Cardiac muscle cell (in vitro differentiated cells and primary cell): ENCODE measurements at regions not wholly inside any gene's neighbourhood (a gene's known extent, or its start where the extent isn't known, plus 50 kb on each side); places are given as distances from the start of the nearest gene placed in this dataset.
A peak's percentile ranks its signal among the peaks of the same experiment; 100 is the strongest.
"Not testable (repeated sequence)": the region's sequence is repeated elsewhere in the genome, so short reads cannot be mapped to it uniquely, and the experiment has no call there.

Source experiments
- DNase-seq, 2 donors: peaks; one replicate each; pipeline versions ENCODE4 v3.0.0 to v3.0.0-alpha.2; 2010 to 2017; ENCODE audit warnings: low read depth in 1 of 2, low spot score in 1 of 2
- H3K27ac ChIP-seq: fragments of 200-600 bp; sonication (generic); 2 replicates; pipeline ENCODE4 v1.5.1; 2016
- H3K27me3 ChIP-seq: fragments of 200-600 bp; sonication (generic); 2 replicates; pipeline ENCODE4 v1.6.0; 2016; ENCODE audit warnings: control low read depth
- H3K36me3 ChIP-seq: fragments of 200-600 bp; sonication (generic); 2 replicates; pipeline ENCODE4 v1.5.1; 2016; ENCODE audit warnings: control low read depth
- H3K4me1 ChIP-seq: fragments of 200-600 bp; sonication (generic); 2 replicates; pipeline ENCODE4 v1.8.1; 2017; ENCODE audit warnings: low read depth, mild to moderate bottlenecking, mixed run types
- H3K4me3 ChIP-seq: fragments of 200-600 bp; sonication (generic); 2 replicates; pipeline ENCODE4 v1.5.1; 2016; ENCODE audit warnings: mild to moderate bottlenecking
- H3K9me3 ChIP-seq: fragments of 200-600 bp; sonication (generic); 2 replicates; pipeline ENCODE4 v1.5.1; 2017; ENCODE audit warnings: low read depth, mild to moderate bottlenecking, control low read depth
- TF ChIP-seq, protein P1 (sequence below): IDR thresholded peaks from 2 replicates; pipeline ENCODE4 v1.5.1; 2012; ENCODE audit warnings: low read depth, mild to moderate bottlenecking, low read length

GRCh38 chr15:31606931-31607497 is 280.4 kb downstream of the KLF13 start:
- Histone ChIP-seq H3K4me1 (peaks cover 3% of the 10 kb centered on the region), H3K27ac (no peak overlapping the region), H3K4me3 (no peak overlapping the region), H3K27me3 (no peaks in the 10 kb centered on the region), H3K36me3 (no peaks in the 10 kb centered on the region), H3K9me3 (no peaks in the 10 kb centered on the region)
- peak in 1 of 2 donors; percentile 12 for DNase-seq
- TF ChIP-seq, protein P1, sequence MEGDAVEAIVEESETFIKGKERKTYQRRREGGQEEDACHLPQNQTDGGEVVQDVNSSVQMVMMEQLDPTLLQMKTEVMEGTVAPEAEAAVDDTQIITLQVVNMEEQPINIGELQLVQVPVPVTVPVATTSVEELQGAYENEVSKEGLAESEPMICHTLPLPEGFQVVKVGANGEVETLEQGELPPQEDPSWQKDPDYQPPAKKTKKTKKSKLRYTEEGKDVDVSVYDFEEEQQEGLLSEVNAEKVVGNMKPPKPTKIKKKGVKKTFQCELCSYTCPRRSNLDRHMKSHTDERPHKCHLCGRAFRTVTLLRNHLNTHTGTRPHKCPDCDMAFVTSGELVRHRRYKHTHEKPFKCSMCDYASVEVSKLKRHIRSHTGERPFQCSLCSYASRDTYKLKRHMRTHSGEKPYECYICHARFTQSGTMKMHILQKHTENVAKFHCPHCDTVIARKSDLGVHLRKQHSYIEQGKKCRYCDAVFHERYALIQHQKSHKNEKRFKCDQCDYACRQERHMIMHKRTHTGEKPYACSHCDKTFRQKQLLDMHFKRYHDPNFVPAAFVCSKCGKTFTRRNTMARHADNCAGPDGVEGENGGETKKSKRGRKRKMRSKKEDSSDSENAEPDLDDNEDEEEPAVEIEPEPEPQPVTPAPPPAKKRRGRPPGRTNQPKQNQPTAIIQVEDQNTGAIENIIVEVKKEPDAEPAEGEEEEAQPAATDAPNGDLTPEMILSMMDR: no peak

DNA sequence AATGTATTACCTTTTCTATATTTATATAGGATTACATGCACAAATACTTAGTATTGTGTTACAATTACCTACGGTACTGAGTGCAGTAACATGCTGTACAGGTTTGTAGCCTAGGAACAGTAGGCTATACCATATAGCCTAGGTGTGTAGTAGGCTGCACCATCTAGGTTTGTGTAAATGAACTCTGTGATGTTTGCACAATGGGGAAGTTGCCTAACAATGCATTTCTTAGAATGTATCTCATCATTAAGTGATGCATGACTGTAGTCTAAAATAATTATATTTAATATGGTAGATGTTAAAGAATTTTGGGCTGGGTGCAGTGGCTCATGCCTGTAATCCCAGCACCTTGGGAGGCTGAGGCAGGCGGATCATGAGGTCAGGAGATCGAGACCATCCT is 281.0 kb downstream of the KLF13 start:
- TF ChIP-seq, protein P1: no peak
- no peak for DNase-seq

DNA sequence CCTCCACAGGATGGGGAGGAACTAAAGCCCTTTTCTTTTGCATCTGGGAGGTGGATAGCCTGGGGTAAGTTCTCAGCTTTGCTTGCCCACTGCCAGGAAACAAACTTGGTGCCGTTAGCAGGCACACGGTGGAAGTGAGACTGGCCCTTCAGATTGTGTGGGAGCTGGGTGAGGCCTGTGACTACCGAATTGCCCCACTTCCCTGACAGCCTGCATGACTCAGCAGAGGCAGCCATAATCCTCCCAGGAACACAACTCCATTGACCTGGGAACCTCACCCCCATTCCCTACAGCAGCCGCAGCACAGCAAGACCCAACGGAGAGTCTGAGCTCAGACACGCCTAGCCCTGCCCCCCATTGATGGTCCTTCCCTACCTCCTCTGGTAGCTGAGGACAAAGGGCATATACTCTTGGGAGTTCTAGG is 282.6 kb downstream of the KLF13 start:
- TF ChIP-seq, protein P1: no peak
- peaks cover 3% of the 10 kb centered on the region for H3K4me1 ChIP-seq
- no peaks in the 10 kb centered on the region for H3K36me3 ChIP-seq
- no peaks in the 10 kb centered on the region for H3K9me3 ChIP-seq
- no peak for DNase-seq
- no peaks in the 10 kb centered on the region for H3K27me3 ChIP-seq
- H3K27ac ChIP-seq: no peak overlapping the region
- H3K4me3 ChIP-seq: no peak overlapping the region

More for the DNA sequence above, 281.0 kb downstream of the KLF13 start:
- no peak overlapping the region for H3K27ac ChIP-seq
- no peaks in the 10 kb centered on the region for H3K9me3 ChIP-seq
- H3K27me3 ChIP-seq: no peaks in the 10 kb centered on the region
- no peak overlapping the region for H3K4me3 ChIP-seq
- peaks cover 3% of the 10 kb centered on the region for H3K4me1 ChIP-seq
- no peaks in the 10 kb centered on the region for H3K36me3 ChIP-seq

DNA sequence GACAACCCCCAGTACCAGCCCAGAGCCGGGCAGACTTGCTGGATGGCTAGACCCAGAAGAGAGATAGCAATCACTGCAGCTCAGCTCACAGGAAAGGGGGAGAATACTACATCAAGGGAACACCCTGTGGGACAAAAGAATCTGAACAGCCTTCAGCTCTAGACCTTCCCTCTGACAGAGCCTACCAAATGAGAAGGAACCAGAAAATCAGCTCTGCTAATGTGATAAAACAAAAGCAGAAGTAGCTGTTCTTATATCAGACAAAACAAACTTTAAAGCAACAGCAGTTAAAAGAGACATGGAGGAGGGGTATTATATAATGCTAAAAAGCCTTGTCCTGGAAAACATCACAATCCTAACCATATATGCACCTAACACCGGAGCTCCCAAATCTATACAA is 283.3 kb downstream of the KLF13 start:
- Histone ChIP-seq H3K9me3 (no peaks in the 10 kb centered on the region), H3K36me3 (no peaks in the 10 kb centered on the region), H3K27ac (no peak overlapping the region), H3K4me3 (no peak overlapping the region), H3K27me3 (no peaks in the 10 kb centered on the region), H3K4me1 (peaks cover 3% of the 10 kb centered on the region)
- no peak for DNase-seq
- TF ChIP-seq, protein P1: no peak

DNA sequence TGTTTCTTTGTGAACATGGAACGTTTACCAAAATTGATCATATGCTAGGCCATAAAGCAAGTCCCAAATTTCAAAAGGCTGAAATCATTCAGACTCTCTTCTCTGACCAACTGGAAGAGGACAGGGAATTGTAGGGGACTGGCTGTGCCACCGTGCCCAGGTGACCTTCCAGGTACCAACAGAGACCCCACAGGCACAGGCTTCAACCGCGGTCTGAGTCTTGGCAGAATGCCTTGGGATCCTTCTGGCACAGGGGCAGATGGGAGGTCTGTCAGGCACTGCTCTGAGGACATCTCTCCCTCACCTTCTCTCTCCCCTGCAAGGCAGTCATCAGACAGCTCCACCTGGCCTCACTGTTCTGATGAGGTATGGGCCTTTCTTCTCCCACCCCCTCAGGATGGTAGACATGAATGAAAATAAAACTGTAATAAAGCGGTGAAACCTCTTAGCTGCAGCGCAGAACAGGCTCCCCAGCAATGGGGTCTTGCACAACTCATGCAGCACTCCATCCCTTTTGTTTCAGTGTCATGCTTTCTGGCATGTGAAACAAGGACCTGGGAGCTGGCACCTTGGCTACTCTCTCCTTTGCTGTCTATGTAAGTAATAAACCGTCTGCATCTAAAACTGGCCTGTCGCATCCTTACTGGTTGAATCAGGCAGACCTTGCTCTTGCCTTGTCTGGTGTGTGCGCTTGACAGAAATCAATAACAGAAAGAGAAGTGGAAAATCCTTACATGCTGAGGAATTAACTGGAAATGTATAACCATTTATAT is 289.2 kb downstream of the KLF13 start:
- Histone ChIP-seq H3K27me3 (no peaks in the 10 kb centered on the region), H3K4me3 (no peak overlapping the region), H3K4me1 (no peaks in the 10 kb centered on the region), H3K36me3 (no peaks in the 10 kb centered on the region), H3K27ac (no peak overlapping the region), H3K9me3 (no peaks in the 10 kb centered on the region)
- TF ChIP-seq, protein P1: no peak
- no peak for DNase-seq

GRCh38 chr15:31623297-31623696 is 296.7 kb downstream of the KLF13 start:
- not testable (repeated sequence) for H3K36me3 ChIP-seq, DNase-seq, H3K27me3 ChIP-seq

GRCh38 chr15:31624115-31624514 is 297.5 kb downstream of the KLF13 start:
- H3K4me1 ChIP-seq, H3K36me3 ChIP-seq, H3K9me3 ChIP-seq, H3K27me3 ChIP-seq, H3K27ac ChIP-seq, DNase-seq, H3K4me3 ChIP-seq: not testable (repeated sequence)

More at GRCh38 chr15:31623297-31623696, 296.7 kb downstream of the KLF13 start:
- not testable (repeated sequence) for H3K4me1 ChIP-seq, H3K4me3 ChIP-seq, H3K27ac ChIP-seq, H3K9me3 ChIP-seq

- not testable (repeated sequence) for H3K36me3 ChIP-seq, H3K9me3 ChIP-seq, H3K27me3 ChIP-seq, H3K4me1 ChIP-seq, H3K27ac ChIP-seq, DNase-seq, H3K4me3 ChIP-seq
These were observed 309.1 kb downstream of the KLF13 start for GRCh38 chr15:31635715-31636114.

- H3K4me1 ChIP-seq, H3K27ac ChIP-seq, DNase-seq, H3K4me3 ChIP-seq, H3K27me3 ChIP-seq, H3K36me3 ChIP-seq, H3K9me3 ChIP-seq: not testable (repeated sequence)
These were observed 310.3 kb downstream of the KLF13 start for GRCh38 chr15:31636911-31637310.
